CD14-positive monocyte (primary cell): ENCODE measurements at regions not wholly inside any gene's neighbourhood (a gene's known extent, or its start where the extent isn't known, plus 50 kb on each side); places are given as distances from the start of the nearest gene placed in this dataset.

Experiments
- DNase-seq, 3 donors: peaks; one replicate each; pipeline ENCODE4 v3.0.0-alpha.2; 2011 to 2022
- H2AFZ ChIP-seq: 2 replicates; pipeline ENCODE4 v1.6.0; 2012; ENCODE audit warnings: mild to moderate bottlenecking, low read depth, low read length, inconsistent platforms; ENCODE audit not compliant: insufficient read depth, poor library complexity, severe bottlenecking
- H3K27ac ChIP-seq, 2 donors: 1 replicate in 1 of 2; 2 replicates in 1 of 2; pipeline ENCODE4 v1.5.1; 2012 to 2013; ENCODE audit warnings: low read length in 2 of 2, control low read depth in 1 of 2, inconsistent platforms in 1 of 2, low read depth in 1 of 2, mild to moderate bottlenecking in 1 of 2
- H3K27me3 ChIP-seq, 2 donors: one replicate each; pipeline versions ENCODE4 v1.6.0 to v1.6.1; 2011 to 2013; ENCODE audit warnings: low read length in 2 of 2; ENCODE audit not compliant: control insufficient read depth in 2 of 2, insufficient read depth in 2 of 2
- H3K36me3 ChIP-seq, 2 donors: replicated peaks in 1 of 2; 1 replicate in 1 of 2; 2 replicates in 1 of 2; pipeline versions ENCODE4 v1.5.1 to v1.6.1; 2012 to 2013; ENCODE audit warnings: low read length in 2 of 2, control low read depth in 1 of 2, inconsistent platforms in 1 of 2, mild to moderate bottlenecking in 1 of 2; ENCODE audit not compliant: insufficient read depth in 2 of 2, control insufficient read depth in 1 of 2
- H3K4me1 ChIP-seq, 2 donors: 1 replicate in 1 of 2; 2 replicates in 1 of 2; pipeline versions ENCODE4 v1.5.1 to v1.6.1; 2012 to 2013; ENCODE audit warnings: low read length in 2 of 2, control low read depth in 1 of 2, inconsistent platforms in 1 of 2, mild to moderate bottlenecking in 1 of 2, moderate library complexity in 1 of 2; ENCODE audit not compliant: insufficient read depth in 2 of 2, control insufficient read depth in 1 of 2
- H3K4me2 ChIP-seq: replicated peaks from 2 replicates; pipeline ENCODE3; 2012; ENCODE audit warnings: low read length, moderate library complexity, mild to moderate bottlenecking; ENCODE audit not compliant: poor library complexity, severe bottlenecking; ENCODE audit errors: extremely low read depth
- H3K4me3 ChIP-seq, 3 experiments: fragments of 200-600 bp in 1 of 3; sonication (generic) in 1 of 3; replicated peaks in 1 of 3; 1 replicate in 2 of 3; 2 replicates in 1 of 3; pipeline ENCODE4 v1.5.1; 2011 to 2013; ENCODE audit warnings: low read length in 3 of 3, mild to moderate bottlenecking in 3 of 3, control low read depth in 2 of 3, low read depth in 2 of 3, inconsistent platforms in 1 of 3, moderate library complexity in 1 of 3
- H3K79me2 ChIP-seq: 2 replicates; pipeline ENCODE4 v1.6.0; 2012; ENCODE audit warnings: mild to moderate bottlenecking, control low read depth, inconsistent platforms, low read length, moderate library complexity; ENCODE audit not compliant: insufficient read depth
- H3K9ac ChIP-seq: 2 replicates; pipeline ENCODE4 v1.6.0; 2017; ENCODE audit warnings: low read length, mild to moderate bottlenecking; ENCODE audit not compliant: insufficient read depth, poor library complexity, severe bottlenecking
- H3K9me3 ChIP-seq, 2 donors: replicated peaks in 1 of 2; 1 replicate in 1 of 2; 2 replicates in 1 of 2; pipeline versions ENCODE4 v1.5.1 to v1.6.1; 2012 to 2013; ENCODE audit warnings: low read length in 2 of 2, control low read depth in 1 of 2; ENCODE audit not compliant: control insufficient read depth in 1 of 2, insufficient read depth in 1 of 2
- H4K20me1 ChIP-seq: 2 replicates; pipeline ENCODE4 v1.6.0; 2012; ENCODE audit warnings: mild to moderate bottlenecking, low read length, control low read depth, moderate library complexity; ENCODE audit not compliant: insufficient read depth
- H3K27ac Mint-ChIP-seq, 7 donors: one replicate each; pipeline ENCODE4 v1.8.0; 2020; ENCODE audit warnings: mild to moderate bottlenecking in 7 of 7, mixed read lengths in 7 of 7, moderate library complexity in 6 of 7, inconsistent platforms in 2 of 7
- H3K27me3 Mint-ChIP-seq, 3 donors: one replicate each; pipeline ENCODE4 v1.8.0; 2021 to 2022; ENCODE audit warnings: low read depth in 3 of 3, mild to moderate bottlenecking in 3 of 3, mixed read lengths in 3 of 3, moderate library complexity in 3 of 3, inconsistent platforms in 1 of 3
- H3K36me3 Mint-ChIP-seq, 2 donors: one replicate each; pipeline ENCODE4 v1.8.0; 2020; ENCODE audit warnings: mixed read lengths in 2 of 2, inconsistent platforms in 1 of 2, mild to moderate bottlenecking in 1 of 2
- H3K4me1 Mint-ChIP-seq: one replicate; pipeline ENCODE4 v1.8.0; 2020; ENCODE audit warnings: mild to moderate bottlenecking, mixed read lengths
- H3K4me3 Mint-ChIP-seq, 2 donors: one replicate each; pipeline ENCODE4 v1.8.0; 2020; ENCODE audit warnings: mild to moderate bottlenecking in 2 of 2, mixed read lengths in 2 of 2, moderate library complexity in 1 of 2
- H3K9me3 Mint-ChIP-seq, 7 donors: one replicate each; pipeline ENCODE4 v1.8.0; 2020 to 2022; ENCODE audit warnings: mixed read lengths in 7 of 7, mild to moderate bottlenecking in 6 of 7, moderate library complexity in 6 of 7, inconsistent platforms in 2 of 7
- WGBS: methylation state at CpG from one replicate; pipeline ENCODE4 v1.1.5; 2013; ENCODE audit warnings: missing lambda C conversion rate; ENCODE audit not compliant: insufficient coverage; 5-methylcytosine and 5-hydroxymethylcytosine counted together
- intact Hi-C, 2 donors: fragments of 100-400 bp; cut with micrococcal nuclease; formaldehyde crosslinking; loops; one replicate each; pipeline versions ENCODE4 v1.15.0 to v1.15.1; 2023
- TF ChIP-seq, protein P1 (sequence below): fragments of 200-600 bp; IDR thresholded peaks from one replicate; pipeline ENCODE4 v1.8.0; 2022; ENCODE audit warnings: antibody characterized with exemption, mild to moderate bottlenecking

DNA sequence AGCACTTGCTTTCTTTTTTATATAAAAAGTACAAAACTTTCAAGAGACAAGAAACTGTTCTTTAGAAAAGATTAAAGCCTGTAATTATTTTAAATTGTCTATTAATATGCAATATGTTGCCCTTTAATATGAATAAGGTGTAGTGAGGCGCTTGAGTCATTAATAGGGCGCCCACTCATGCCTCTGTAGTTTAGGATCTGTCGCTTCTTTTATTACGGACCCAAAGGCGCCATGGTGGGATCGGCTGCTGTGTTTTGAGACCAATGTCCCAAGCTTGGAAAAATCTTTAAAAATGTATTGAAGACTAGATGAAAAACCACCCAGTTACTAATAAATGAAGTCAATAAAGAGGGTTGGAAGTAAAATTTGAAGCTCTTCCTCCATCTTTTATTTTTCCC lies 259.5 kb upstream of the MEIS2 start:
- Histone ChIP-seq H4K20me1 (no peaks in the 10 kb centered on the region), H3K27ac (no peak overlapping the region), H3K79me2 (no peaks in the 10 kb centered on the region), H3K4me3 (no peak overlapping the region), H3K9me3 (peaks cover 0 to 3% of the 10 kb centered on the region in 2 donors), H3K4me2 (no peak overlapping the region), H3K36me3 (no peaks in the 10 kb centered on the region), H3K27me3 (no peaks in the 10 kb centered on the region), H3K4me1 (no peaks in the 10 kb centered on the region), H3K9ac (no peak overlapping the region), H2AFZ (no peak overlapping the region)
- peaks cover 0 to 13% (median 5%) of the 10 kb centered on the region in 7 donors for H3K9me3 Mint-ChIP-seq
- no peak overlapping the region for H3K27ac Mint-ChIP-seq
- TF ChIP-seq, protein P1, sequence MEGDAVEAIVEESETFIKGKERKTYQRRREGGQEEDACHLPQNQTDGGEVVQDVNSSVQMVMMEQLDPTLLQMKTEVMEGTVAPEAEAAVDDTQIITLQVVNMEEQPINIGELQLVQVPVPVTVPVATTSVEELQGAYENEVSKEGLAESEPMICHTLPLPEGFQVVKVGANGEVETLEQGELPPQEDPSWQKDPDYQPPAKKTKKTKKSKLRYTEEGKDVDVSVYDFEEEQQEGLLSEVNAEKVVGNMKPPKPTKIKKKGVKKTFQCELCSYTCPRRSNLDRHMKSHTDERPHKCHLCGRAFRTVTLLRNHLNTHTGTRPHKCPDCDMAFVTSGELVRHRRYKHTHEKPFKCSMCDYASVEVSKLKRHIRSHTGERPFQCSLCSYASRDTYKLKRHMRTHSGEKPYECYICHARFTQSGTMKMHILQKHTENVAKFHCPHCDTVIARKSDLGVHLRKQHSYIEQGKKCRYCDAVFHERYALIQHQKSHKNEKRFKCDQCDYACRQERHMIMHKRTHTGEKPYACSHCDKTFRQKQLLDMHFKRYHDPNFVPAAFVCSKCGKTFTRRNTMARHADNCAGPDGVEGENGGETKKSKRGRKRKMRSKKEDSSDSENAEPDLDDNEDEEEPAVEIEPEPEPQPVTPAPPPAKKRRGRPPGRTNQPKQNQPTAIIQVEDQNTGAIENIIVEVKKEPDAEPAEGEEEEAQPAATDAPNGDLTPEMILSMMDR: no peak
- H3K4me3 Mint-ChIP-seq: no peak overlapping the region
- H3K4me1 Mint-ChIP-seq: no peaks in the 10 kb centered on the region
- H3K27me3 Mint-ChIP-seq: no peaks in the 10 kb centered on the region
- no peaks in the 10 kb centered on the region for H3K36me3 Mint-ChIP-seq
- intact Hi-C loops: no loop called here
- WGBS: no CpG with 5 or more reads among the region's 6 CpGs
- DNase-seq: no peak

DNA sequence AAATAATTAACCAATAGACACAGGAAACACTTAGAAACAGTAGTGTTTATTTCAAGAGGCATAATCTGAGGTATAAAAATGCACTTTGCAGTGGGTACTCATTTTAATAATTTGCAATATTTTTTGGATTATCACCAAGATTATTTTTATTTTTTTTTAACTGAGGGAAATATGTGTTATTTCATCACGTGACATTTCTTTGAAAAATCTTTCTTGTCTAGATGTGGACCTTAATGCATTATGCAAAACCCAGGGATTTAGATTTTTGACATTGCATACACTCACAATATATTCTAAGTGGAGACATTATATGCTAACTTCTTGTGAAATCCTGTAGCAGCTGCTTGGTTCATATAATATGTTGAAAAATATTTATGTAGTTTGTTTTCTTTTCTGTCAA lies 260.4 kb upstream of the MEIS2 start:
- H3K4me2 ChIP-seq: no peak overlapping the region
- Mint-ChIP-seq H3K27me3 (no peaks in the 10 kb centered on the region), H3K9me3 (peaks cover 0 to 14% (median 5%) of the 10 kb centered on the region in 7 donors), H3K27ac (no peak overlapping the region), H3K36me3 (no peaks in the 10 kb centered on the region), H3K4me1 (no peaks in the 10 kb centered on the region), H3K4me3 (no peak overlapping the region)
- intact Hi-C loops: no loop called here
- no peak overlapping the region for H3K9ac ChIP-seq
- H2AFZ ChIP-seq: no peak overlapping the region
- no peak overlapping the region for H3K4me3 ChIP-seq
- H3K79me2 ChIP-seq: no peaks in the 10 kb centered on the region
- no CpG with 5 or more reads among the region's 1 CpG for WGBS
- no peaks in the 10 kb centered on the region for H3K36me3 ChIP-seq
- no peak overlapping the region for H3K27ac ChIP-seq
- no peaks in the 10 kb centered on the region for H3K27me3 ChIP-seq
- DNase-seq: no peak
- peaks cover 0 to 3% of the 10 kb centered on the region in 2 donors for H3K9me3 ChIP-seq
- H3K4me1 ChIP-seq: no peaks in the 10 kb centered on the region
- TF ChIP-seq, protein P1: no peak
- H4K20me1 ChIP-seq: no peaks in the 10 kb centered on the region
